HL-60 (cell line): ENCODE measurements at regions not wholly inside any gene's neighbourhood (a gene's known extent, or its start where the extent isn't known, plus 50 kb on each side); places are given as distances from the start of the nearest gene placed in this dataset.

ENCODE experiments used
- DNase-seq, 2 experiments: peaks; one replicate each; pipeline ENCODE4 v3.0.0-alpha.2; 2010 to 2020; ENCODE audit warnings: low read depth in 1 of 2, low spot score in 1 of 2
- H3K27ac ChIP-seq: fragments of 250-450 bp; sonication (Bioruptor Pico); replicated peaks from 2 replicates; pipeline ENCODE4 v1.5.1; 2020; ENCODE audit warnings: mild to moderate bottlenecking, moderate library complexity
- H3K27me3 ChIP-seq: fragments of 250-450 bp; sonication (Bioruptor Pico); 2 replicates; pipeline ENCODE4 v1.5.1; 2021; ENCODE audit warnings: mild to moderate bottlenecking, moderate library complexity; ENCODE audit not compliant: insufficient read depth, poor library complexity, severe bottlenecking
- H3K4me3 ChIP-seq: replicated peaks from 2 replicates; pipeline ENCODE4 v1.5.1; 2011; ENCODE audit warnings: mild to moderate bottlenecking, control low read depth, low read length; ENCODE audit not compliant: insufficient read depth
- CTCF ChIP-seq: IDR thresholded peaks from one replicate; pipeline ENCODE4 v1.5.1; 2011; ENCODE audit warnings: low read length, control low read depth, inconsistent platforms; ENCODE audit not compliant: insufficient read depth
- GABPA ChIP-seq: IDR thresholded peaks from 2 replicates; pipeline ENCODE4 v1.6.1; 2012; ENCODE audit warnings: low read depth
- POLR2AphosphoS5 ChIP-seq: IDR thresholded peaks from 2 replicates; pipeline ENCODE4 v1.6.1; 2012; ENCODE audit warnings: low read depth
- REST ChIP-seq: IDR thresholded peaks from 2 replicates; pipeline ENCODE4 v1.6.1; 2012; ENCODE audit warnings: low read depth; ENCODE audit not compliant: insufficient replicate concordance
- SPI1 ChIP-seq: IDR thresholded peaks from 2 replicates; pipeline ENCODE4 v1.6.1; 2012; ENCODE audit warnings: low read depth, mild to moderate bottlenecking, borderline replicate concordance

GRCh38 chr13:109357751-109358471 is 428.5 kb downstream of the IRS2 start:
- DNase-seq = no peak
- Histone ChIP-seq H3K4me3 (no peak overlapping the region), H3K27ac (no peak overlapping the region), H3K27me3 (no peaks in the 10 kb centered on the region)
- no peak for TF ChIP-seq REST
- TF ChIP-seq SPI1 = no peak
- no peak for TF ChIP-seq GABPA
- TF ChIP-seq POLR2AphosphoS5 = no peak
- no peak for TF ChIP-seq CTCF

- Histone ChIP-seq H3K4me3 (no peak overlapping the region), H3K27ac (no peak overlapping the region), H3K27me3 (no peaks in the 10 kb centered on the region)
- DNase-seq = no peak
- TF ChIP-seq GABPA (no peak), REST (no peak), POLR2AphosphoS5 (no peak), CTCF (no peak), SPI1 (no peak)
These were observed 430.4 kb downstream of the IRS2 start for GRCh38 chr13:109355875-109356434.

GRCh38 chr13:109355166-109355565 is 431.2 kb downstream of the IRS2 start:
- Histone ChIP-seq H3K27me3 (no peaks in the 10 kb centered on the region), H3K27ac (no peak overlapping the region), H3K4me3 (no peak overlapping the region)
- TF ChIP-seq CTCF = no peak
- DNase-seq = no peak

- no peak overlapping the region for H3K27ac ChIP-seq
- DNase-seq = no peak
- H3K4me3 ChIP-seq = no peak overlapping the region
- H3K27me3 ChIP-seq = no peaks in the 10 kb centered on the region
- TF ChIP-seq GABPA (no peak), REST (no peak), POLR2AphosphoS5 (no peak), CTCF (no peak), SPI1 (no peak)
These were observed 435.1 kb downstream of the IRS2 start for GRCh38 chr13:109351236-109351635.
